ENCODE measurements at regions not wholly inside any gene's neighbourhood (a gene's known extent, or its start where the extent isn't known, plus 50 kb on each side); places are given as distances from the start of the nearest gene placed in this dataset.

DNA sequence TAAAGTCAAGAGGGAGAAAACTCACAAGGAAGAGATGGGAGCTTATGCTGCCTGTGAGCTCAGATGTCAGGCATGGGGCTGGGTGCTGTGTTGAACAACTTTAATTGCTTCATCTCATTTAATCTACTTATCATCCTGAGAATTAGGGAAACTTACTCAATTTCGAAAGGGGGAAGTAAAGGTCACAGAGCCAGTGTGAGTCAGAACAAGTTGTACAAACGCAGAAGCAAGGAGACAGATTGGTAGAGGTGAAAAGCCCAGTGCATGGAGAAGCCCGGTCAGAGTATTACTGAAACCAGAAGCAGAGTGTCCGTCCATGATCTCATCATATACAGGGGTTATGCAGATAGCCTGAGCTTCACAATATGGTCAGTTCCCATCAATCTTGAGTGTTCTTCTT is 281.1 kb upstream of the POU3F3 start:
- TF ChIP-seq POLR2A (IDR thresholded peaks at IDR 0.05) = no peak
- TF ChIP-seq, protein P1, sequence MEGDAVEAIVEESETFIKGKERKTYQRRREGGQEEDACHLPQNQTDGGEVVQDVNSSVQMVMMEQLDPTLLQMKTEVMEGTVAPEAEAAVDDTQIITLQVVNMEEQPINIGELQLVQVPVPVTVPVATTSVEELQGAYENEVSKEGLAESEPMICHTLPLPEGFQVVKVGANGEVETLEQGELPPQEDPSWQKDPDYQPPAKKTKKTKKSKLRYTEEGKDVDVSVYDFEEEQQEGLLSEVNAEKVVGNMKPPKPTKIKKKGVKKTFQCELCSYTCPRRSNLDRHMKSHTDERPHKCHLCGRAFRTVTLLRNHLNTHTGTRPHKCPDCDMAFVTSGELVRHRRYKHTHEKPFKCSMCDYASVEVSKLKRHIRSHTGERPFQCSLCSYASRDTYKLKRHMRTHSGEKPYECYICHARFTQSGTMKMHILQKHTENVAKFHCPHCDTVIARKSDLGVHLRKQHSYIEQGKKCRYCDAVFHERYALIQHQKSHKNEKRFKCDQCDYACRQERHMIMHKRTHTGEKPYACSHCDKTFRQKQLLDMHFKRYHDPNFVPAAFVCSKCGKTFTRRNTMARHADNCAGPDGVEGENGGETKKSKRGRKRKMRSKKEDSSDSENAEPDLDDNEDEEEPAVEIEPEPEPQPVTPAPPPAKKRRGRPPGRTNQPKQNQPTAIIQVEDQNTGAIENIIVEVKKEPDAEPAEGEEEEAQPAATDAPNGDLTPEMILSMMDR (IDR thresholded peaks at IDR 0.05) = no peak

Data from lower leg skin (tissue), 3 donors.